ENCODE measurements at regions not wholly inside any gene's neighbourhood (a gene's known extent, or its start where the extent isn't known, plus 50 kb on each side); places are given as distances from the start of the nearest gene placed in this dataset.

DNA sequence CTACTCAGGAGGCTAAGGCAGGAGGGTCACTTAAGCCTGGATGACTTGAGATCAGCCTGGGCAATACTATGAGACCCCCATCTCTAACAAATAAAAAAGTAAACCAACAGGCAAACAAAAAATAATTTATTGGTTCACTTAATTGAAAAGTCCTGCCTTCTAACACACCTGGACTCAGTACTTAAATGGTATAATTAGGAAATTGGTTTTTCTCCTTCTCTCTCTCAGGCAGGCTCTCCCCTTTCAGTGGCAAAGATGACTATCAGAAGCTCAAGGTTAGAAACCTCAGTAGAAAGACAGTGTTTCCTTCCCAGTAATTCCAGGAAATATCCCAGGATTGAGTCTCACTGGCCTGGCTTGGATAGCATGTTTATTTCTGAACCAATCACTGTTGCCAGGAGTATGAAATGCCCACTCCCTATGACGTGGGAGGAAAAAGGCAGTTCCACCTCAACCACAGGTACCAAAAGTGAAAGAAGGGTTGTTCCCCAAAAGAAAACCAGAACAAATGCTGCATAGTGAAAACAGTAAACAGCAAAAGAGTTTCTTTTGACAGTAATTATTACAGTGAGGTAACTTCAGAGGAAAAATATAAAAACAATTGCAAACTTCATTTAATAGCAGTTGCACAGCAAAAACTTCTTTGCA, 56.3 kb upstream of the SOX6 start:
- H3K4me1 ChIP-seq, result peaks cover 0 to 14% (median 2%) of the 10 kb centered on the region in 4 donors
- no peaks in the 10 kb centered on the region for H3K9me3 ChIP-seq
- H3K36me3 ChIP-seq, result no peaks in the 10 kb centered on the region
- intact Hi-C loops (cut with DNase I; ENCODE audit: low total_unique reads), result no loop called here
- no peak for DNase-seq
- no peaks in the 10 kb centered on the region for H3K27me3 ChIP-seq
- no peak overlapping the region for H3K4me3 ChIP-seq
- no peak overlapping the region for H3K27ac ChIP-seq
- TF ChIP-seq, protein P1, sequence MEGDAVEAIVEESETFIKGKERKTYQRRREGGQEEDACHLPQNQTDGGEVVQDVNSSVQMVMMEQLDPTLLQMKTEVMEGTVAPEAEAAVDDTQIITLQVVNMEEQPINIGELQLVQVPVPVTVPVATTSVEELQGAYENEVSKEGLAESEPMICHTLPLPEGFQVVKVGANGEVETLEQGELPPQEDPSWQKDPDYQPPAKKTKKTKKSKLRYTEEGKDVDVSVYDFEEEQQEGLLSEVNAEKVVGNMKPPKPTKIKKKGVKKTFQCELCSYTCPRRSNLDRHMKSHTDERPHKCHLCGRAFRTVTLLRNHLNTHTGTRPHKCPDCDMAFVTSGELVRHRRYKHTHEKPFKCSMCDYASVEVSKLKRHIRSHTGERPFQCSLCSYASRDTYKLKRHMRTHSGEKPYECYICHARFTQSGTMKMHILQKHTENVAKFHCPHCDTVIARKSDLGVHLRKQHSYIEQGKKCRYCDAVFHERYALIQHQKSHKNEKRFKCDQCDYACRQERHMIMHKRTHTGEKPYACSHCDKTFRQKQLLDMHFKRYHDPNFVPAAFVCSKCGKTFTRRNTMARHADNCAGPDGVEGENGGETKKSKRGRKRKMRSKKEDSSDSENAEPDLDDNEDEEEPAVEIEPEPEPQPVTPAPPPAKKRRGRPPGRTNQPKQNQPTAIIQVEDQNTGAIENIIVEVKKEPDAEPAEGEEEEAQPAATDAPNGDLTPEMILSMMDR (IDR thresholded peaks at IDR 0.05), result no peak

DNA sequence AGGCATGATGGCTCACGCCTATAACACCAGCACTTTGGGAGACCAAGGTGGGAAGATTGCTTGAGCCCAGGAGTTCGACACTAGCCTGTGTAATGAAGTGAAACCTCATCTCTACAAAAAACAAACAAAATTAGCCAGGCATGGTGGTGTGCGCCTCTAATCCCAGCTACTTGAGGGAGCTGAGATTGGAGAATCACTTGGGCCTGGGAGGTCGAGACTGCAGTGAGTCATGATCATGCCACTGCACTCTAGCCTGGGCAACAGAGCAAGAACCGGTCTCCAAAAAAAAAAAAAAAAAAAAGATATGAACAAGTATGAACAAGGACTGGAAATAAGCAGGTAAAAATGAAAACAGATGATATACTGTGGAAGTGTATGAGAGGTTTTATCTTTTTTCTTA, 54.1 kb upstream of the SOX6 start:
- no peak for DNase-seq
- Histone ChIP-seq H3K4me3 (no peak overlapping the region), H3K27ac (no peak overlapping the region), H3K9me3 (no peaks in the 10 kb centered on the region), H3K4me1 (peaks cover 0 to 3% (median 0%) of the 10 kb centered on the region in 4 donors), H3K36me3 (no peaks in the 10 kb centered on the region), H3K27me3 (no peaks in the 10 kb centered on the region)
- TF ChIP-seq, protein P1 (IDR thresholded peaks at IDR 0.05), result no peak
- intact Hi-C loops (cut with DNase I; ENCODE audit: low total_unique reads), result no loop called here

DNA sequence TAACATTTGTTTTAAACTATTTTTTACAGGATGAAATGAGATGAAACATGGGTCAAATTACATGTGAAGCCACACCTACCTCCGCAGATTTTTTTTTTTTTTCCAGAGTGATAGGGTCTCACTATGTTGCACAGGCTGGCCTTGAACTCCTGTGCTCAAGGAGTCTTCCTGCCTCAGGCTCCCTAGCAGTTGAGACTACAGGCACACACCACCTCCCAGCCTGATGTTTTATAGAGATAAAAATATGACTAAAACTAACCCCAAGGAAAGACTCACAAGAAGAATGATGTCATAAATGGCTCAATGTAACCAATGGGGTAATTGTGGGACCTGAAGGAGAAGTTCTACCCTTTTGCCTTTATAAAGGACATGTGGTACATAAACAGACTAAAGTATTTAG, 52.3 kb upstream of the SOX6 start:
- intact Hi-C loops (cut with DNase I; ENCODE audit: low total_unique reads), result no loop called here
- H3K4me1 ChIP-seq, result peaks cover 0 to 3% (median 0%) of the 10 kb centered on the region in 4 donors
- H3K27ac ChIP-seq, result no peak overlapping the region
- DNase-seq, result no peak
- no peaks in the 10 kb centered on the region for H3K27me3 ChIP-seq
- no peaks in the 10 kb centered on the region for H3K36me3 ChIP-seq
- TF ChIP-seq, protein P1 (IDR thresholded peaks at IDR 0.05), result no peak
- no peak overlapping the region for H3K4me3 ChIP-seq
- H3K9me3 ChIP-seq, result no peaks in the 10 kb centered on the region

DNA sequence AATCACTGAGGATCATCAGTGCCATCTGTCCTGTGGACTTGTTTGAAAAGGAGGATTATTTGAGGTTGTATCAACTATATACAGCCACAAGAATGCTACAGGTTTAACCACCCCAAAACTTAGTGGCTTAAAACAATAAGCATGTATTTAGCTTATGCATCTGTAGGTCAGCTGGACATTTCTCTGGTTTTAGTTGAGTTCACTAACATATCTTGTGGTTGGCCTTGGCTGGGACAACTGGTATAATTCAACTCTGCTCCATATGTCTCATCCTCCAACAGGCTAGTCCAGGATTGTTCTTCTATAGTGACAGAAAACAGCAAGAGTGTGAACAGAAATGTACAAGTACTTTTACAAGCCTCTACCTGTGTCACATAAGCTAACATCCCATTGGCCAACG, 49.9 kb upstream of the SOX6 start:
- H3K4me1 ChIP-seq, result no peaks in the 10 kb centered on the region
- H3K4me3 ChIP-seq, result no peak overlapping the region
- H3K36me3 ChIP-seq, result no peaks in the 10 kb centered on the region
- TF ChIP-seq, protein P1 (IDR thresholded peaks at IDR 0.05), result no peak
- intact Hi-C loops (cut with DNase I; ENCODE audit: low total_unique reads), result no loop called here
- DNase-seq, result no peak
- H3K27me3 ChIP-seq, result no peaks in the 10 kb centered on the region
- H3K9me3 ChIP-seq, result no peaks in the 10 kb centered on the region
- no peak overlapping the region for H3K27ac ChIP-seq
